Muscle of back (tissue), 3 donors: ENCODE measurements at regions not wholly inside any gene's neighbourhood (a gene's known extent, or its start where the extent isn't known, plus 50 kb on each side); places are given as distances from the start of the nearest gene placed in this dataset.
"Not testable (repeated sequence)": the region's sequence is repeated elsewhere in the genome, so short reads cannot be mapped to it uniquely, and the experiment has no call there.

Experiments used
- DNase-seq, 3 donors: peaks; one replicate each; pipeline versions ENCODE4 v3.0.0 to v3.0.0-alpha.2; 2013

DNA sequence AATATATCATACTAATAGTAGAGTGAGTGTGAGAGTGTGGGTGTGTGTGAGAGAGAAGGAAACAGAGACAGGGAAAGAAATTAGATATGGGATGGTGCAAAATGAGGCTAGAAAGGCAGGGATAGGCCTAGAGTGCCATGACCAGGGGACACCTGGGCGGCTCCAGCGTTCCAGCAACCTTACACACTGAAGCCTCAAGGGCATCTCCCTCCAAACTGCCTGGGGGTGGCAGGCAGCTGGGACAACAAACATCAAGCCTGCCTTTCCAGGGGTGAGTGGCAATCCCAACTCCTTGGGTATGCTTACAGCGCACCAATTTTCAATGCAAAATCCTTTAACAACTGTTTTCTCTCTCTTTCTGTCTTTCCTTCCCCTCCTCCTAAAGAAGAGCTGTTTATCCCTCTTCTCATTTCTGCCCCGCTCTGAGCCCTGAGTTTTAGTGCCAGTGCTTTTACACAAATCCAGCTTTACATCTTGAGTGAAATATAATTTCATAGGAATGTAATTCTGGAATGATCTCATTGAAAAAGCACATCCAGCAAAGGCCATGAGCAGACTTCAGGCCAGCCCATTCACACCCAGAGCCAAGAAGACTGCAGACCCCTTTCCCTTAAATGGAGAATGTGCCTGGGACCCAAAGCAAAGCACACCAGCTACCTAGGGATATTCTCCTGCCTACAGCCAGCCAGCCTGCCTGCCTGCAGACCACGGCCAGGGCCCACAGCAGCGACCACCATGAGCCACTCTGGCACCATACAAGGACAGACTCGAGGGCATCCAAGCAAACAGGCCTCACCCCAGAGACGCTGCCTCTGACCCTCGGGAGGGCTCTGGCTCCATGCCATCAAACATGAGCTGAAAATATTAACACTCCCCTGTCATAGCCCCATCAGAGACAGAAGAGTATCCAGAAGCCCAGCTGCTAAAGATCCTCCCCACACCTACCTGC lies 90.3 kb downstream of the RPL27A start:
- peak in 1 of 3 donors; percentile 56 for DNase-seq

DNA sequence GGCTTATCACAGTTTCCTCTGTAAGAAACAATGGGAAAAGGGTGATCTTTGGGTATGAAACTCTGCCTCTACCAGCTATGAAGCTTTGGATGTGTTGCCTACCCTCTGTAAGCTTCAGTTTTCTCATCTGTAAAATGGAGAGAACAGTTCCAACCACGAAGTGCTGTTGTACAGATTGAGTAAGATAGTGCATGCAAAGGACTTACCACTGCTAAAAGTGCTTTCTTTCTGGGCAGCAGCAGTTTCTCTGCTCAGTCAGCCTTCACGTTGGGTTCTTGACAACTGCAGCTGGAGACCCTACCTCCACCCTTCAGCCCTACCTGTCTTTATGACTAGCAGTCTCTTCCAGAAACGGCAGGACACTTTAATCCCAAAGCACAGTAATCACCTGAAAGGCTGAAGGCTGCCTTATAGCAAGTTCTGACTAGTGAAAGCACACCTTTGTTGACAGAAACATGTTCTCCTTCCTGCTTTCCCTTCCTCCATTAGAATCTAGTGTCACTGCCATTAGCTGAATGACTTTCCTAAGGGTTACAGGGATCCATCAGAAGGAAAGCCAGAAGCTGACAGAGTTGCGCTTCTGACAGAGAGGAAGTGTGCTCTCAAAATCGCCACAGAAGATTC lies 91.4 kb downstream of the RPL27A start:
- no peak for DNase-seq

DNA sequence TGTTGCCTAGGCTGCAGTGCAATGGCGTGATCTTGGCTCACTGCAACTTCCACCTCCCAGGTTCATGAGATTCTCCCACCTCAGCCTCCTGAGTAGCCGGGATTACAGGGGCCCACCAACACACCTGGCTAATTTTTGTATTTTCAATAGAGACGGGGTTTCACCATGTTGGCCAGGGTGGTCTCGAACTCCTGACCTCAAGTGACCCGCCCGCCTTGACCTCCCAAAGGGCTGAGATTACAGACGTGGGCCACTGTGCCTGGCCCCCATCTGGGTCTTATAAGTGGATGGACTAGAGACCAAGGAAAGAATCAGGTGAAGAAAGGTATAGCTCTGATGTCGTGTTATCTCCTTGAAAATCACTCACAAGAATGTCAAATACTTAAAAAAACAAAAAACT lies 92.3 kb downstream of the RPL27A start:
- not testable (repeated sequence) for DNase-seq

DNA sequence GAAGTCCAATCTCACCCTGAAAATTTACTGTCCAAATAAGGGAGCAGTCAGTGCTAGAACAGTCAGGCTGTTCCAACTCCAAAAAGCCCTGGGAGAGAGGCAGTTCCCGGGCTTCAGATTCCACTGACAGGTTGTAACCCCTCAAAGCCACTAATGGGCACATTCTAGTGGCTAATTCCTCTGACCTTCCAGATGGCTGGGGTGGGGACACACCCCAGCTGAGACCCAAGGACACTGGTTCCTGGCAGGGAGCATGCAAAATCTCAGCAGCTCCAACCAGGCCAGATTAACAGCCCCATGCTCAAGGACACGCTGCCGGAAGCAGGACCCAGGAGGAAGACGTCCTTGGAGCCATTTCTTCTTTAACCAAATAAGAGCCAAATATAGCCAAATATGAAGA lies 92.7 kb downstream of the RPL27A start:
- DNase-seq = no peak

DNA sequence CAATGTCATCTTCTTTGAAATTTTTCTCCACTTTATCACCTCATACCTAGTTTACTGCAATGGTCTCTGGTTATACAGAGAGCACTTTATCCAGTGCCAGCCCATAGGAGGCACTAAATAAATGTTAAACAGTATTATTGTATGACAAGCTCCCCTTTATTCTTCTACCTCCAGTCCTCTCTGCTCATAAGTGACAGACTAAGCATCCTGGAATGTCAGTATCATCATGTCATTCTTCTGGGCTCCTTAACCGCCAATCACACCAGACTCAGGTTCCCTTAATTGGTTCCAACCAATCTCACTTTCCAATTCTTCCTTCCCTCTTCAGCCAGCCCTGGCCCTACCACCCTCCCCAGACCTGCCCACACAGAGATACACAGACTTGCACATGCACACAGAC lies 93.1 kb downstream of the RPL27A start:
- DNase-seq = no peak

DNA sequence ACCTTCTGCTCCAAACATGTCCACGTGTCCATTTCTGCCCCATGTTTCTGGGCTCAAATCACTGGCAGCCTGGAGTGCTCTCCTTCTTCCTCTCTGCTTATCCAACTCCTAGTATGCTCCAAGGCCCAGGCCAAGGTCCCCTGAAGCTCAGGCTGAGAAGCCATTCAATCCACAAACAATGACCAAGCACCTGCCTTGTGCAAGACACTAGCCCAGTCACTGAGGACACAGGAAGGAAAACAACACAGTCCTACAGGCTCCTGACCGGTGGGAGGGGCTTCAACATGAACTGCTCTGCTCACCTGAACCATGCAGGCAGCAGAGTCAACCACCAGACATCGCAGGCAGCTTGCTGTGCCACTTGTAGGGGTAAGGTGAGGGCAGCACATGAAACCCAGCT lies 93.6 kb downstream of the RPL27A start:
- DNase-seq = no peak

DNA sequence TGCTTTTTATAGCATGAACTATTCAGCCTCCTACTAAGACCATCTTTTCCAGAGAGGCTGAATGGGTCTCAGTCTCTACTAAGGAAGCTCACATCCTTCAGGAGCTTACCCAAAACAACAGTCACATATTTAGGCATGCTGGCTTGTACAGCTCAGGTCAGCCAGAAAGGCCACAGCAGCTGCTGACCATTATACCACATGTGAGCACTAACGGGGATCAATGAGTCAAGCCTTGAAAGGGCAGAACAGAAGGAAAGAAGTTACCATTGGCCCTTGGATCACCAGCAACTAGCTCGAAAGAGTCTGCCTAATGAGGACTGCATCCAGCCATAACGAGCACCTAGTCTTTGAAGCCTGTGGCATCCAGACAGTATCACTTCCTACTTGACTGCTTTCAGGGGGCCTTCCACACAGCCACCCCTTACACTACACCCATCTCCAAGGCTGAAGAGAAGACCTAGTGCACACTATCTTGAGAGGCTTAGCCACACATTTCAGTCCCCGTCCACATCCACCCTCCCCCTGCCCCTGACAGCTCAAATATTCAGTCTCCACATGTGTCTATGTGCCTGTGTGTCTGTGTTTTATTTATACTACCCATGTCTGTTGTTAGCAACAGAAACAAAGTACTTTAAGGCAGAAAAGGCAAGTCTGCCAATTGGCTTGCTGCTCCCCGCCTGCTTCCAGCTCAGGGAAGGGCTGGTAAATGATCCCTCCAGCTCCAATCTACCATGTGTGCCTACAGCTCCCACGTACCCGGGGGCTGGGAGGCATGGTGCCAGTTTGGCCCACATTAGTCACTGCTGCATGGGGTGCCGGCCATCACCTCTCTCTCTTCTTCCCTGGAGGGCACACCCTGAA lies 95.5 kb downstream of the RPL27A start:
- peak; percentile 62 to 93 (median 88) for DNase-seq

DNA sequence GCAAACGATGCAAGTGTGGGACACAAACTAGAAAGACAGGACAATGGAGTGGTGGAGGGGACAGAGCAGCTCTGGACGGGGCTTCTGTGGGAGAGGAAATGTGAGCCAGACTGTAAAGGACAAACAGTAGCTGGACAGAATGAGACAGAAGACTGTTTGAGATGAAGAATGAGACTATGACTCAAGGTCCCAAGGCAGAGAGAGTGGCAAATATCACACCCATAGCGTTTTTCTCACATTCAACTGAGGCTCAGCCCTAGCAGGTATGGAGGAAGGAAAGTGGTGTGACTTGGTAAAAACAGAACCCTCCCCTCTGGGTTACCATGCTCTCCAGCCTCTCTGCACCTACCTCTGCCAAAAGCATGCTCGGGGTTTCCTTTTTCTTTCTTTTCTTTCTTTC lies 96.5 kb downstream of the RPL27A start:
- DNase-seq = no peak

GRCh38 chr11:8779732-8780131 lies 97.1 kb downstream of the RPL27A start:
- no peak for DNase-seq

DNA sequence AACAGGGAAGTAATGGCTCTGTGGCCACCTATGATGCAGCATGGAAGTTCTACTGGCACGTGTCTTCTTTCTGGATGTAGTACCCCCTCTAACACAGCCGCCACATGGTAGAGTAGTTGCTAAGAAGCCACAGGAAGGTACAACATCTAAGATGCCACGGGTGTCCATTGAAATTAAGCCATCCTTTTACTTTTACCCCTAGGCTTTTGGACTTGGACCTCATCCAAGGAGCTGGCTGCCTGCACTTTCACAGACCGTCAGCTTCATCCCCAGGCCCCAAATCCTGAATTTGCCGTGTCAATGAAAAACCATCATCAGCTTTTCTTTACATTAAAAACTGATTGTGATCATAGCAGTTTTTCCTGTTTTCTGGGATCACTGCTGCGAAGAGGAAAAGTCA lies 102.4 kb downstream of the RPL27A start:
- DNase-seq = peak in 1 of 3 donors; percentile 41

- DNase-seq = no peak
Measured at GRCh38 chr11:8785457-8785856, 102.9 kb downstream of the RPL27A start.

- no peak for DNase-seq
Measured at GRCh38 chr11:8785998-8786397, 103.4 kb downstream of the RPL27A start.

GRCh38 chr11:8786933-8787332 lies 104.3 kb downstream of the RPL27A start:
- DNase-seq = peak in 1 of 3 donors; percentile 49

- peak in 1 of 3 donors; percentile 27 for DNase-seq
Measured at GRCh38 chr11:8787372-8787771, 104.8 kb downstream of the RPL27A start.

DNA sequence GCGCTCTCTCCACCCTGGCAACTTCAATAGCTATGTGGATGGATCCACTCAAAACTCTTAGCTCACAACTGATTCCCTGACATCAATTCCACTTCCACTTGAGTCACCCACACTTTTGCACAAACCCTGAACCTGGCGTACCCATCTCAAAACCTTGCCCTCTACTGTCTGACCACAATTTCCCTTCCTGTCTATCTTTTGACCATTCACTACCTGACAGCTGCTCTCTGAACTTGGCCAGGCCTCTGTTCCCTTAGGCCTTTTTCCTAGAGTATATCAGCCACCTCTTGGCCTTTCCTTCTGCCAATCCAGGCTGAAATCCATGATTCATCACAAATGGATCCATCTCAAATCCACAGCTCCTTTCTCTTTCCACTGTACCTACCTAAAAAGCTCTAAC lies 106.0 kb downstream of the RPL27A start:
- no peak for DNase-seq

DNA sequence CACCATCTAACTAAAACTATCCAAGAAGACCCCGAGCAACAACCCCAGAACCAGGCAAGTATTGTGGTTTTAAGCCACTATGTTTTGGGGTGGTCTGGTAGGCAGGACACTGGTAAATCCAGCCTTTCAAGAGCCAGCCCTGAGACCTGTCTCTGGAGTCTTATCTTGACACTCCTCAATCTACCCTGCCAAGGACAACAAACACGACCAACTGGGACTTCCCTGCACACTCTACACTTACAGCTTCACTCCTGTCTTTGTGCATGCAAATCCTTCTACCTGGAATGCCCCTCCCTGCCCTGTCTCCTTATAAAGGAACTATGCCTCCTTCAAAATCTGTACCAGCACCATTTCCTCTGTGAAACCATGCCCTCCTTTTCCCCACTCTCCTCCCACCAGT lies 107.3 kb downstream of the RPL27A start:
- DNase-seq = no peak

DNA sequence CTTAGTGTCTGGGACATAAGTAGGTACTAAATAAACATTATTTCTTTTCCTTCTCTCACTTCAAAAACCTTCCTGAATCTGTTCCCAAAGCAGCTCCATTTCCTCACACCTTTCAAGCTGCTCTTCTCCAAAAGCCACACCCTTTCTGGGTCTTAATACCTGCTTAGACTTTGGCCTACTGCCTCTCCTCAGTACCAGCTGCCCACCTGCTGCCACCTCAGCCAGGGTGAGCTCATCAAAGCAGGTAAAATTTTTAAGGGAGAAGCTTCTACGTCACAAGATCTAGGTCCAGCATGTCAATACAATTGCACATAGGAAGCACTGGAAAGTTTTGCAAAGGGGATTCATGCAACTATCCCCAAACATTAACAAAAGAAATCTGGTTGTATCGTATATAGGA lies 108.4 kb downstream of the RPL27A start:
- no peak for DNase-seq

DNA sequence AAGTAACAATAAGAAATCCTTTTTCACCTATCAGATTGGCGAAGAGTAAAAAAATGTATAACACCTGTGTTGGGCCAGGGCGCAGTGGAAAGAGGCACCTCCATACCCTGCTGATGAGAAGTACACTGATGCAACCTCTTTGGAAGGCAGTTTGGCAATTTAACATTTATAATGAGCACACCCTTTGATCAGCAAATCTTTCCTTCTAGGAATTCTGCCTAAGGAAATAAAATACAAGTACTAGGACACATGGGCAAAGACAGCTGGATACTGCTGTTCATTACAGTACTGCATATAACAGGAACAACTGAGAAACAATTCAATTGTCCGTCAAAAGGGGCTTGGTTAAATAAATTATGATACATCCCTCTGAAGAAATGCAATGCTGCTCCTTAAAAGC lies 110.1 kb downstream of the RPL27A start:
- no peak for DNase-seq

DNA sequence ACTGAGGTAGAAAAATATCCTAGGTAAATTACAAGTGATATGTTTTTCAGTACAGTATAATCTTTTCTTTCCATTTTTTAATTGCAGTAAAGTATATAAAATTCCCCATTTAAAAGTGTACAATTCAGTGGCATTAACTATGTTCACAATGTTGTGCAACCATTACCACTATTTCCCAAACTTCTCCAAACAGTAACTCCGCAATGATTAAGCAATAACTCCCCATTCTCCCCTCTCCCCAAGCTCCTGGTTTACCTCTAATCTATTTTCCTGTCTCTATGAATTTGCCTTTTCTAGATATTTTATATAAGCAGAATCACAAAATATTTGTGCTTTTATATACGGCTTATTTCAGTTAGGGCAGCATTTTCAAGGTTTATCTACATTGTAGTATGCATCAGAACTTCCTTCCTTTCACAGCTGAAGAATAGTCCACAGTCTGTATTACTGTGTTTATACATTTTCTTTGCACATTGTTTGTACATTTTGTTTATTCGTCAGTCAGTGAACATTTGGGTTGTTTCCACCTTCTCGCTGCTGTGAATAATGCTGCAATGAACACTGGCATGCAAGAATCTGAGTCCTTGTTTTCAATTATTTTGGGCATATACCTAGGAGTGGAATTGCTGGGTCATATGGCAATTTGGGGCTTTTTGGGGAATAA lies 110.7 kb downstream of the RPL27A start:
- DNase-seq = no peak

GRCh38 chr11:8794126-8794525 lies 111.5 kb downstream of the RPL27A start:
- no peak for DNase-seq

- DNase-seq = no peak
Measured at GRCh38 chr11:8794677-8795103, 112.1 kb downstream of the RPL27A start.

DNA sequence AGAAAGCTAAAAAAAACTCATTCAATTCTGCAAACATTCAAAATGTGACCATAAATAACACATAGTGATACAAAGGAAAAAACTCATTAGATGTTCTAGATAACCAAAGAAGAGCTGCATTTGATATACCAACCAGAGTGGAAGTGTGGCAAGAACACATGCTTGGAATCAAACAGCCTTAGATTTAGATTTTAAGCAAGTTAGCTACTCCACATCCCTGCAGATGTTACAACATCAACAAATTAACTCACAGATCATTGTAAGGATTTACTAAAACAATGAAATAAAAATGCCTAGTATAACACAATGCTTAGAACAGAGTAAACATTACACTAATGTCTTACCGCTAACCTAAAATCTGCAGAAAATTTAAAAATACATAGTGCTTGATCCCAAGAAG lies 114.0 kb upstream of the AKIP1 start:
- DNase-seq = no peak
